ENCODE measurements at regions not wholly inside any gene's neighbourhood (a gene's known extent, or its start where the extent isn't known, plus 50 kb on each side); places are given as distances from the start of the nearest gene placed in this dataset.

DNA sequence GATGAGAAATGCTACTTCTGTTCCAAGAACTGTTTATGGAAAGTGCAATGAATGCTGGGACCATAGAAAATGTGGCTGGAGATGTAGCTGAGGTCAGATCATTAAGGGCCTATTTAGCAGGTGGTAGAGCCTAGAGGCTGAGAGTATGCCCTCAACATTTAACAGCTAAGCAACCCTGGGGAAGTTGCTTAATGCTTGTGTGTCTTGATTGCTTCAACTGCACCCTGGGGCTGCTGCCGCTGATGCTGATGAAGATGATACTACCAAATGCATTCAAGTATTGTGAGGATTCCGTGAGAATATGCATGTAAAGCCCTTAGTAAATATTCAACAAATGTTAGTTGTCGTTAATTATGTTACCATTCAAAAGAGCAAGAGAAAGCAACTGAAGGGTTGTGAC is 273.2 kb downstream of the BCL11A start:
- H3K27me3 ChIP-seq (ENCODE audit: control insufficient read depth in 2 of 2, insufficient read depth in 1 of 2, low read length in 1 of 2): no peaks in the 10 kb centered on the region
- no peak overlapping the region for H3K4me3 ChIP-seq (ENCODE audit: low read length in 2 of 2)
- no peaks in the 10 kb centered on the region for H3K9me3 ChIP-seq (ENCODE audit: control insufficient read depth in 2 of 2, insufficient read depth in 1 of 2, low read length in 1 of 2)
- peaks cover 0 to 12% of the 10 kb centered on the region in 2 donors for H3K4me1 ChIP-seq (ENCODE audit: control insufficient read depth in 2 of 2, insufficient read depth in 2 of 2, low read length in 2 of 2)
- 98% methylated on average over 3 of the region's 3 CpGs for WGBS
- H3K27ac ChIP-seq (ENCODE audit: low read depth in 1 of 2, low read length in 1 of 2): no peak overlapping the region
- H3K36me3 ChIP-seq (ENCODE audit: control insufficient read depth in 2 of 2, insufficient read depth in 2 of 2, low read length in 1 of 2): no peaks in the 10 kb centered on the region
- no peak for DNase-seq (ENCODE audit: low read depth in 6 of 9, low spot score in 9 of 9)

DNA sequence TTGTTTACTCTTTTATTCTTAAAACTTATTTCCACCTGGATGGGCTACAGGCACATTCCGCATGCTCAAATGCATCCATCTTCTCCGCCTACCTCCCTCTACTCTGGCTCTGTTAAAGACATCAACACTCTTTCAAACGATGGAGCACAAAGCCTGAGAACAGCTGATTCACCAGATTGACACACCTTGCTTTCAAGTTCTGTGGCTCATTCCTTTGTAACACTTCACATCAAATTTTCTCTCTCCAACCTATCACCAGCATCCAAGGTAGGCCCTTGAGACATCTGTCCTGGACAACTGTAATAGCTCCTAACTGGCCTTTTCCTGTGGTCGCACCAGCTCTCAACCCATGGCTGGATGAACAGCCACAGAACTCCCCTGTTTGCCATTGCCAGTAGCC is 274.5 kb downstream of the BCL11A start:
- no peaks in the 10 kb centered on the region for H3K36me3 ChIP-seq (ENCODE audit: control insufficient read depth in 2 of 2, insufficient read depth in 2 of 2, low read length in 1 of 2)
- 95% methylated on average over 4 of the region's 4 CpGs for WGBS
- no peak overlapping the region for H3K4me3 ChIP-seq (ENCODE audit: low read length in 2 of 2)
- peaks cover 4 to 11% of the 10 kb centered on the region in 2 donors for H3K9me3 ChIP-seq (ENCODE audit: control insufficient read depth in 2 of 2, insufficient read depth in 1 of 2, low read length in 1 of 2)
- H3K4me1 ChIP-seq (ENCODE audit: control insufficient read depth in 2 of 2, insufficient read depth in 2 of 2, low read length in 2 of 2): peaks cover 0 to 12% of the 10 kb centered on the region in 2 donors
- no peak for DNase-seq (ENCODE audit: low read depth in 6 of 9, low spot score in 9 of 9)
- no peaks in the 10 kb centered on the region for H3K27me3 ChIP-seq (ENCODE audit: control insufficient read depth in 2 of 2, insufficient read depth in 1 of 2, low read length in 1 of 2)
- H3K27ac ChIP-seq (ENCODE audit: low read depth in 1 of 2, low read length in 1 of 2): no peak overlapping the region

DNA sequence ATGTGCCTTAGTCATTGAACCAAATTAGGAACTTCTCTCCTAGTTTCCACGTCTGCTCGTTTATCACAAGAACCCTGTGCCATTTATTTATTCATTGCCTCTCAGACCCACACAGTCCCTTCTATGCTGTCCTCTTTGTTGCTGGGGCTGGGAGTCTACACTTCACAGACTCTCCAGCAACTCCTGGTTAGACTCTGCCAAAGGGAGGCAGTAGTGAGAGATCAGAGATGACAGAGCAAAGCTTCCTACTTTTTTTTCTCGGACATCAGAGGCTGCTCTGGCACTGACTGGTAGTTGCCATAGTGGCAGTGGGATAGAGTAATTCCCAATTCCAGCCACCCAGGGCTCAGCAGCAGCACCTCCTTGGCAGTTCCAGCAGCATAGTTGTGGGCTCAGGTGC is 277.5 kb downstream of the BCL11A start:
- no peaks in the 10 kb centered on the region for H3K36me3 ChIP-seq (ENCODE audit: control insufficient read depth in 2 of 2, insufficient read depth in 2 of 2, low read length in 1 of 2)
- no peaks in the 10 kb centered on the region for H3K27me3 ChIP-seq (ENCODE audit: control insufficient read depth in 2 of 2, insufficient read depth in 1 of 2, low read length in 1 of 2)
- DNase-seq (ENCODE audit: low read depth in 6 of 9, low spot score in 9 of 9): no peak
- WGBS: 97% methylated on average over 3 of the region's 3 CpGs
- no peak overlapping the region for H3K27ac ChIP-seq (ENCODE audit: low read depth in 1 of 2, low read length in 1 of 2)
- peaks cover 4 to 11% of the 10 kb centered on the region in 2 donors for H3K9me3 ChIP-seq (ENCODE audit: control insufficient read depth in 2 of 2, insufficient read depth in 1 of 2, low read length in 1 of 2)
- H3K4me3 ChIP-seq (ENCODE audit: low read length in 2 of 2): no peak overlapping the region
- H3K4me1 ChIP-seq (ENCODE audit: control insufficient read depth in 2 of 2, insufficient read depth in 2 of 2, low read length in 2 of 2): no peaks in the 10 kb centered on the region

DNA sequence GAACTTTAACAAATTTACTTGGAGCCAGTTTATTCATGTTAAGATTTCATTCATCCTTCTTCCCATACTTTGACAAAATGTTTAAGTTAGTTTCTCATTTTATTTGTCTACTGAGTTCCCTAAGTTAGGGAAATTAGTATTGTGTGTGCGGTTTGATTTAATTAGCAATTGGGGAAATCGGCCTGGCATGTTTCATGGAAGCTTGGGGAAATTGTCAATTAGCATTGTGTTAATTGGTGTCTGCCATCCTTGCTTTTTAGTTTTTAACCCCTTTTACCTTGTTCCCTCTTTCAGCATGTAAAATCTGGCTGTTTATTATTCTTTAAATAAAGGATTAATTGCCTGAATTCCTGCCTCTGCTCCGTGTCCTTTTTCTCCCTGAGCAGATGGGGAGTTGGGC is 279.6 kb downstream of the BCL11A start:
- Histone ChIP-seq H3K4me1 (ENCODE audit: control insufficient read depth in 2 of 2, insufficient read depth in 2 of 2, low read length in 2 of 2) (no peaks in the 10 kb centered on the region), H3K9me3 (ENCODE audit: control insufficient read depth in 2 of 2, insufficient read depth in 1 of 2, low read length in 1 of 2) (peaks cover 4 to 15% of the 10 kb centered on the region in 2 donors), H3K36me3 (ENCODE audit: control insufficient read depth in 2 of 2, insufficient read depth in 2 of 2, low read length in 1 of 2) (no peaks in the 10 kb centered on the region), H3K27ac (ENCODE audit: low read depth in 1 of 2, low read length in 1 of 2) (no peak overlapping the region), H3K4me3 (ENCODE audit: low read length in 2 of 2) (no peak overlapping the region), H3K27me3 (ENCODE audit: control insufficient read depth in 2 of 2, insufficient read depth in 1 of 2, low read length in 1 of 2) (no peaks in the 10 kb centered on the region)
- DNase-seq (ENCODE audit: low read depth in 6 of 9, low spot score in 9 of 9): no peak
- WGBS: over 99% methylated on average over 3 of the region's 3 CpGs

DNA sequence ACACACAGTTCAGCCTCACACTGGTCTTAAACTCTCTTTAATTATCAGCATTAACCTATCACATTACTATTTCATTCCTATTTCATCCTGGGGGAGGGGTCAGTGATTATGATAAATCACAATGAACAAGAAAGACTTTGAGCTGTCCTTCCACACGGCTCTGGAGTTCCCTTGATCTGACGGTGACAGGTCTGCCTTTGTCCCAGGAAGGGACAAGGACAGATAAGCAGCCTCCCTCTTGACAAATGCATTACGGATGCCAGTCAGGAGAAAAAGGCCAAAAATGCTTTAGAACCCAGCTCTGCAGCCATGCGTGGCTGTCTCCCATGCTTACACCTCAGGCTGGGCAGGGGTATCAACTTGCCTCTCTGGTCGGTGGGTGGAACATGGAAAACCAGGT is 281.7 kb downstream of the BCL11A start:
- H3K9me3 ChIP-seq (ENCODE audit: control insufficient read depth in 2 of 2, insufficient read depth in 1 of 2, low read length in 1 of 2): peaks cover 4 to 15% of the 10 kb centered on the region in 2 donors
- H3K4me3 ChIP-seq (ENCODE audit: low read length in 2 of 2): no peak overlapping the region
- no peak overlapping the region for H3K27ac ChIP-seq (ENCODE audit: low read depth in 1 of 2, low read length in 1 of 2)
- no peaks in the 10 kb centered on the region for H3K36me3 ChIP-seq (ENCODE audit: control insufficient read depth in 2 of 2, insufficient read depth in 2 of 2, low read length in 1 of 2)
- WGBS: 97% methylated on average over 5 of the region's 5 CpGs
- H3K27me3 ChIP-seq (ENCODE audit: control insufficient read depth in 2 of 2, insufficient read depth in 1 of 2, low read length in 1 of 2): no peaks in the 10 kb centered on the region
- DNase-seq (ENCODE audit: low read depth in 6 of 9, low spot score in 9 of 9): no peak
- no peaks in the 10 kb centered on the region for H3K4me1 ChIP-seq (ENCODE audit: control insufficient read depth in 2 of 2, insufficient read depth in 2 of 2, low read length in 2 of 2)

DNA sequence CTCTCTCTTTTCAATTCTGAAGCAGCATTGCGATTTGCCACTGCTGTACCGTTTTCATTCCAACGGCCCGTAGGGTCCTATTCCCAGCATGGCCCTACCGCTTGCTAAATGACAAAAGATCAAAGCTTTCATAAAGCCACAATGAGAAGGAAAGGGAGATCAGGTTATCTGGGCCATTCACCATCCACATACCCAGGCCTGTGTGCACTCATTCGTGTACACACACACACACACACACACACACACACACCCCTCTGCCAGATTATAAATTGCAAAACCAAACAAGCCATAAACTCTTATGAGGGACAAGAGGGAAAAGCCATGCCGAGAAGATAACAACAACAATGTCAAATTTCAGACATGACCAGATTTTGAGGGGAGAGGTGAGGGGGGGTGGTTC is 282.3 kb downstream of the BCL11A start:
- no peaks in the 10 kb centered on the region for H3K27me3 ChIP-seq (ENCODE audit: control insufficient read depth in 2 of 2, insufficient read depth in 1 of 2, low read length in 1 of 2)
- no peak overlapping the region for H3K4me3 ChIP-seq (ENCODE audit: low read length in 2 of 2)
- H3K4me1 ChIP-seq (ENCODE audit: control insufficient read depth in 2 of 2, insufficient read depth in 2 of 2, low read length in 2 of 2): no peaks in the 10 kb centered on the region
- 96% methylated on average over 7 of the region's 7 CpGs for WGBS
- H3K9me3 ChIP-seq (ENCODE audit: control insufficient read depth in 2 of 2, insufficient read depth in 1 of 2, low read length in 1 of 2): peaks cover 4 to 15% of the 10 kb centered on the region in 2 donors
- no peak overlapping the region for H3K27ac ChIP-seq (ENCODE audit: low read depth in 1 of 2, low read length in 1 of 2)
- no peak for DNase-seq (ENCODE audit: low read depth in 6 of 9, low spot score in 9 of 9)
- H3K36me3 ChIP-seq (ENCODE audit: control insufficient read depth in 2 of 2, insufficient read depth in 2 of 2, low read length in 1 of 2): no peaks in the 10 kb centered on the region

DNA sequence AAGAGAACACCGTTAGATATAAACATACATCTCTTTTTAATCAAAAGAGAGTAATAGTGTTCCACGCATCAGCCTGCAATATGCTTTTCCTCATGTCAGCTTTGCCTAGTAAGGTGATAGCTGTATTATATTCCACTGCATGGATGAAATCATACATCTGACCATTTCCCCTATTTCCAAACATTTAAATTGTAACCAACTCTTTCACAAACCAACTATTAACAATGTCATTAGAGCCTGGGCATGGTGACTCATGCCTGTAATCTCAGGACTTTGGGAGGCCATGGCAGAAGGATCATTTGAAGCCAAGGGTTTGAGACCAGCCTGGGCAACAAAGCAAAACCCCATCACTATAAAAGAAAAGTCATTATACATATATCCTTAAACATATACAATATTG is 284.8 kb downstream of the BCL11A start:
- H3K27ac ChIP-seq (ENCODE audit: low read depth in 1 of 2, low read length in 1 of 2): no peak overlapping the region
- no peak overlapping the region for H3K4me3 ChIP-seq (ENCODE audit: low read length in 2 of 2)
- H3K9me3 ChIP-seq (ENCODE audit: control insufficient read depth in 2 of 2, insufficient read depth in 1 of 2, low read length in 1 of 2): peaks cover 0 to 9% of the 10 kb centered on the region in 2 donors
- no peaks in the 10 kb centered on the region for H3K27me3 ChIP-seq (ENCODE audit: control insufficient read depth in 2 of 2, insufficient read depth in 1 of 2, low read length in 1 of 2)
- WGBS: over 99% methylated on average over 2 of the region's 2 CpGs
- no peak for DNase-seq (ENCODE audit: low read depth in 6 of 9, low spot score in 9 of 9)
- no peaks in the 10 kb centered on the region for H3K36me3 ChIP-seq (ENCODE audit: control insufficient read depth in 2 of 2, insufficient read depth in 2 of 2, low read length in 1 of 2)
- H3K4me1 ChIP-seq (ENCODE audit: control insufficient read depth in 2 of 2, insufficient read depth in 2 of 2, low read length in 2 of 2): peaks cover 3 to 11% of the 10 kb centered on the region in 2 donors

DNA sequence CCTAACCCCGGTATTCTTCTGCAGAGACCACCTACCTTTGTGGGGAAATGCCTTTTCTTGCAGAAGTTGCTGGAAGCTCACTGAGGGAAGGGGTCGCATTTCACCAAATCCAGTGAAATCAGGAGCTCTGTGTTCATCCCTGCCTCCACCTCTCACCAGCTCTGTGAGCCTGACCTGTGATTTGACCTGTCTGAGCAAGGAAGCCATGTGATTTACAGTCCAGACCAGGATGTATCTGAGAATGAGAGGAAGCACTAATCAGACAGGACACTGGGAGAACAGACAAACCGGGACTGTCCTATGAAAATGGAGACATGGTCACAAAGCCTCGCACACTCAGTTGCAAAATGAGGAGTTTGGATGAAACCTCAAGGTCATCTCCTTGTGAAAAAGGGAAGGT is 285.4 kb downstream of the BCL11A start:
- Histone ChIP-seq H3K9me3 (ENCODE audit: control insufficient read depth in 2 of 2, insufficient read depth in 1 of 2, low read length in 1 of 2) (peaks cover 0 to 10% of the 10 kb centered on the region in 2 donors), H3K27ac (ENCODE audit: low read depth in 1 of 2, low read length in 1 of 2) (no peak overlapping the region), H3K4me1 (ENCODE audit: control insufficient read depth in 2 of 2, insufficient read depth in 2 of 2, low read length in 2 of 2) (peaks cover 3 to 17% of the 10 kb centered on the region in 2 donors), H3K4me3 (ENCODE audit: low read length in 2 of 2) (no peak overlapping the region), H3K27me3 (ENCODE audit: control insufficient read depth in 2 of 2, insufficient read depth in 1 of 2, low read length in 1 of 2) (no peaks in the 10 kb centered on the region), H3K36me3 (ENCODE audit: control insufficient read depth in 2 of 2, insufficient read depth in 2 of 2, low read length in 1 of 2) (no peaks in the 10 kb centered on the region)
- DNase-seq (ENCODE audit: low read depth in 6 of 9, low spot score in 9 of 9): no peak
- 98% methylated on average over 4 of the region's 4 CpGs for WGBS

DNA sequence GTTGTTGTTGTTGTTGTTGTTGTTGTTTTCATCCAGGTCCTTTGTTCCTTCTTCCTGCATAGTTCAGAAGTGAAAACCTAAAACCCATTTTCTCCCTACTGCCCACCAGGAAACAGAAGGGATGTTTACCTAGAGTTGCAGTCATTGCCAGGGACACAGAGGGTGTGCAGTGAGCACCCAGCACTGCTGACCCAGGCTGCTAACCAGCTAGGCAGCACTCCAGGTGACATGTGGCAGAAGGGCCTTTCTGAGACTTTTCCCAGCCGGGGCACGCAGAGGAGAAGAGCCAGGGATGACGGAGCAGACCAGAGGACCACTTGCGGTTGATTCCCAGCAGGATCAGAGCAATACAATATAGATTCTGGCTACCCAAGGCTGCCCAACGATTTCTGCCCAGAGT is 286.3 kb downstream of the BCL11A start:
- 97% methylated on average over 5 of the region's 5 CpGs for WGBS
- Histone ChIP-seq H3K9me3 (ENCODE audit: control insufficient read depth in 2 of 2, insufficient read depth in 1 of 2, low read length in 1 of 2) (peaks cover 0 to 10% of the 10 kb centered on the region in 2 donors), H3K27me3 (ENCODE audit: control insufficient read depth in 2 of 2, insufficient read depth in 1 of 2, low read length in 1 of 2) (no peaks in the 10 kb centered on the region), H3K4me3 (ENCODE audit: low read length in 2 of 2) (no peak overlapping the region), H3K27ac (ENCODE audit: low read depth in 1 of 2, low read length in 1 of 2) (no peak overlapping the region), H3K4me1 (ENCODE audit: control insufficient read depth in 2 of 2, insufficient read depth in 2 of 2, low read length in 2 of 2) (peaks cover 6 to 27% of the 10 kb centered on the region in 2 donors), H3K36me3 (ENCODE audit: control insufficient read depth in 2 of 2, insufficient read depth in 2 of 2, low read length in 1 of 2) (no peaks in the 10 kb centered on the region)
- DNase-seq (ENCODE audit: low read depth in 6 of 9, low spot score in 9 of 9): no peak

DNA sequence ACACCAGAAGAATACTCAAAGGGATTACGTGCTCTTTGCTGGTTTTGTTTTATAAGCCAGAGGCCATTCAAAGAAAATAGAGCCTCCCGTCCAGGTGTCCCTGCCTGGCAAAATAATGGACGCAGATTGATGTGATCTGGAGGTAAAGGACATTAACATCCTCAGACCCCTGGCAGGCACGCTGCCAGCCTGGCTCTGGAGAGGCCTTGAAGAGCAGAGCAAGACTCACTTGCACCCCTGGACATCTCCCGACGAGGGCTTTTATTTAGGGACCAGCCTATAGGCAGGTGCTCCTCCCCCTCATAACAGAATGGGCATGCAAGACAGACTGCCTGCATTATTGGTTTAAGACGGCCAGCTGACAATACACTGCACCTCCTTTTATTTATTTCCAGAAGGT is 291.3 kb downstream of the BCL11A start:
- Histone ChIP-seq H3K4me1 (ENCODE audit: control insufficient read depth in 2 of 2, insufficient read depth in 2 of 2, low read length in 2 of 2) (peaks cover 13 to 40% of the 10 kb centered on the region in 2 donors), H3K27me3 (ENCODE audit: control insufficient read depth in 2 of 2, insufficient read depth in 1 of 2, low read length in 1 of 2) (no peaks in the 10 kb centered on the region), H3K9me3 (ENCODE audit: control insufficient read depth in 2 of 2, insufficient read depth in 1 of 2, low read length in 1 of 2) (peaks cover 0 to 6% of the 10 kb centered on the region in 2 donors), H3K36me3 (ENCODE audit: control insufficient read depth in 2 of 2, insufficient read depth in 2 of 2, low read length in 1 of 2) (no peaks in the 10 kb centered on the region), H3K4me3 (ENCODE audit: low read length in 2 of 2) (no peak overlapping the region), H3K27ac (ENCODE audit: low read depth in 1 of 2, low read length in 1 of 2) (no peak overlapping the region)
- peak in 1 of 9 donors; percentile 5 for DNase-seq (ENCODE audit: low read depth in 6 of 9, low spot score in 9 of 9)
- WGBS: 96% methylated on average over 7 of the region's 7 CpGs
